HG02642 (cell line): ENCODE measurements at regions not wholly inside any gene's neighbourhood (a gene's known extent, or its start where the extent isn't known, plus 50 kb on each side); places are given as distances from the start of the nearest gene placed in this dataset.
"Not testable (repeated sequence)": the region's sequence is repeated elsewhere in the genome, so short reads cannot be mapped to it uniquely, and the experiment has no call there.

Experiments
- ATAC-seq: cut with Tn5 transposase; IDR thresholded peaks from one replicate; pipeline ENCODE4 v1.9.1; 2021; ENCODE audit warnings: mild to moderate bottlenecking; ENCODE audit not compliant: unreplicated experiment, poor library complexity

GRCh38 chrX:42022158-42022557 is 98.8 kb upstream of the CASK start:
- ATAC-seq, result no peak

GRCh38 chrX:42021058-42021457 is 97.7 kb upstream of the CASK start:
- ATAC-seq, result no peak

- no peak for ATAC-seq
Measured at GRCh38 chrX:42020225-42020624, 96.9 kb upstream of the CASK start.

- ATAC-seq, result no peak
Measured at GRCh38 chrX:42017971-42018370, 94.6 kb upstream of the CASK start.

GRCh38 chrX:42000836-42001235 is 77.5 kb upstream of the CASK start:
- no peak for ATAC-seq

- ATAC-seq, result no peak
Measured at GRCh38 chrX:41984628-41985027, 61.3 kb upstream of the CASK start.

- ATAC-seq, result no peak
Measured at GRCh38 chrX:41982953-41983352, 59.6 kb upstream of the CASK start.

GRCh38 chrX:41981481-41982013 is 58.2 kb upstream of the CASK start:
- no peak for ATAC-seq

- not testable (repeated sequence) for ATAC-seq
Measured at GRCh38 chrX:41974677-41975076, 51.3 kb upstream of the CASK start.

GRCh38 chrX:41973208-41973607 is 49.9 kb upstream of the CASK start:
- ATAC-seq, result no peak
